ENCODE measurements at regions not wholly inside any gene's neighbourhood (a gene's known extent, or its start where the extent isn't known, plus 50 kb on each side); places are given as distances from the start of the nearest gene placed in this dataset.
"Not testable (repeated sequence)": the region's sequence is repeated elsewhere in the genome, so short reads cannot be mapped to it uniquely, and the experiment has no call there.

- TF ChIP-seq POLR2A (IDR thresholded peaks at IDR 0.05; ENCODE audit: low read depth, low read length): no peak
- no peak for DNase-seq (ENCODE audit: insufficient read length, low spot score)
- FAIRE-seq: no peak
Observed at GRCh38 chr1:118575060-118575459, 390.0 kb upstream of the SPAG17 start.

- no peak for FAIRE-seq
Observed at GRCh38 chr1:118564961-118565703, 380.1 kb upstream of the SPAG17 start.

GRCh38 chr1:118563981-118564951, 379.2 kb upstream of the SPAG17 start:
- no peak for DNase-seq (ENCODE audit: insufficient read length, low spot score)
- TF ChIP-seq POLR2A (IDR thresholded peaks at IDR 0.05; ENCODE audit: low read depth, low read length): no peak
- no peak for FAIRE-seq

More at GRCh38 chr1:118564961-118565703, 380.1 kb upstream of the SPAG17 start:
- DNase-seq (ENCODE audit: insufficient read length, low spot score): no peak
- TF ChIP-seq POLR2A (IDR thresholded peaks at IDR 0.05; ENCODE audit: low read depth, low read length): no peak

- FAIRE-seq: no peak
- TF ChIP-seq POLR2A (IDR thresholded peaks at IDR 0.05; ENCODE audit: low read depth, low read length): no peak
- no peak for DNase-seq (ENCODE audit: insufficient read length, low spot score)
Observed at GRCh38 chr1:118558933-118559332, 373.9 kb upstream of the SPAG17 start.

GRCh38 chr1:118556936-118557335, 371.9 kb upstream of the SPAG17 start:
- no peak for DNase-seq (ENCODE audit: insufficient read length, low spot score)
- no peak for TF ChIP-seq POLR2A (IDR thresholded peaks at IDR 0.05; ENCODE audit: low read depth, low read length)
- FAIRE-seq: no peak

- no peak for TF ChIP-seq POLR2A (IDR thresholded peaks at IDR 0.05; ENCODE audit: low read depth, low read length)
- no peak for FAIRE-seq
Observed at GRCh38 chr1:118555638-118556037, 370.6 kb upstream of the SPAG17 start.

GRCh38 chr1:118535901-118536300, 350.9 kb upstream of the SPAG17 start:
- TF ChIP-seq POLR2A (IDR thresholded peaks at IDR 0.05; ENCODE audit: low read depth, low read length): no peak
- FAIRE-seq (no peak), DNase-seq (ENCODE audit: insufficient read length, low spot score) (no peak)

More at GRCh38 chr1:118555638-118556037, 370.6 kb upstream of the SPAG17 start:
- no peak for DNase-seq (ENCODE audit: insufficient read length, low spot score)

GRCh38 chr1:118511922-118512321, 326.9 kb upstream of the SPAG17 start:
- DNase-seq (ENCODE audit: insufficient read length, low spot score); FAIRE-seq: not testable (repeated sequence)

GRCh38 chr1:118504867-118505266, 319.8 kb upstream of the SPAG17 start:
- no peak for TF ChIP-seq POLR2A (IDR thresholded peaks at IDR 0.05; ENCODE audit: low read depth, low read length)
- FAIRE-seq: no peak
- no peak for DNase-seq (ENCODE audit: insufficient read length, low spot score)

GRCh38 chr1:118504221-118504644, 319.2 kb upstream of the SPAG17 start:
- DNase-seq (ENCODE audit: insufficient read length, low spot score): no peak
- no peak for TF ChIP-seq POLR2A (IDR thresholded peaks at IDR 0.05; ENCODE audit: low read depth, low read length)
- FAIRE-seq: no peak

- FAIRE-seq (no peak), DNase-seq (ENCODE audit: insufficient read length, low spot score) (no peak)
- no peak for TF ChIP-seq POLR2A (IDR thresholded peaks at IDR 0.05; ENCODE audit: low read depth, low read length)
Observed at GRCh38 chr1:118503752-118504151, 318.7 kb upstream of the SPAG17 start.

- TF ChIP-seq POLR2A (IDR thresholded peaks at IDR 0.05; ENCODE audit: low read depth, low read length): no peak
- no peak for DNase-seq (ENCODE audit: insufficient read length, low spot score)
- FAIRE-seq: no peak
Observed at GRCh38 chr1:118494998-118495397, 310.0 kb upstream of the SPAG17 start.

- FAIRE-seq (no peak), DNase-seq (ENCODE audit: insufficient read length, low spot score) (no peak)
- TF ChIP-seq POLR2A (IDR thresholded peaks at IDR 0.05; ENCODE audit: low read depth, low read length): no peak
Observed at GRCh38 chr1:118488787-118489186, 303.8 kb upstream of the SPAG17 start.

- FAIRE-seq (no peak), DNase-seq (ENCODE audit: insufficient read length, low spot score) (no peak)
- no peak for TF ChIP-seq POLR2A (IDR thresholded peaks at IDR 0.05; ENCODE audit: low read depth, low read length)
Observed at GRCh38 chr1:118487932-118488331, 302.9 kb upstream of the SPAG17 start.
